GM12874 (cell line): ENCODE measurements at regions not wholly inside any gene's neighbourhood (a gene's known extent, or its start where the extent isn't known, plus 50 kb on each side); places are given as distances from the start of the nearest gene placed in this dataset.

ENCODE experiments used
- TF ChIP-seq, protein P1 (sequence below): IDR thresholded peaks from 2 replicates; pipeline ENCODE4 v1.5.1; 2011; ENCODE audit warnings: low read depth, mild to moderate bottlenecking, control low read depth, low read length, moderate library complexity; ENCODE audit not compliant: insufficient read depth

DNA sequence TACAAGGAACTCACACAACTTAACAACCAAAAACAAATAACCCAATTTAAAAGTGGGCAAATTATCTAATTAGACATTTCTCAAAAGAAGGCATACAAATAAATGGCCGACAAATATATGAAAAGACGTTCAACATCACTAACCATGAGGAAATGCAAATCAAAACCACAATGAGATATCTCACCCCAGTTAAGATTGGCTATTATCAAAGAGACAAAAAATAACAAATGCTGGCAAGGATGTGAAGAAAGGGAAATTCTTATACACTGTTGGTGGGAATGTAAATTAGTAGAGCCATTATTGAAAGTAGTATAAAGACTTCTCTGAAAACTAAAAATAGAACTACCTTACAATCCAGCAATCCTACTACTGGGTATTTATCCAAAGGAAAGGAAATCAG lies 96.7 kb upstream of the SIRPG start:
- TF ChIP-seq, protein P1, sequence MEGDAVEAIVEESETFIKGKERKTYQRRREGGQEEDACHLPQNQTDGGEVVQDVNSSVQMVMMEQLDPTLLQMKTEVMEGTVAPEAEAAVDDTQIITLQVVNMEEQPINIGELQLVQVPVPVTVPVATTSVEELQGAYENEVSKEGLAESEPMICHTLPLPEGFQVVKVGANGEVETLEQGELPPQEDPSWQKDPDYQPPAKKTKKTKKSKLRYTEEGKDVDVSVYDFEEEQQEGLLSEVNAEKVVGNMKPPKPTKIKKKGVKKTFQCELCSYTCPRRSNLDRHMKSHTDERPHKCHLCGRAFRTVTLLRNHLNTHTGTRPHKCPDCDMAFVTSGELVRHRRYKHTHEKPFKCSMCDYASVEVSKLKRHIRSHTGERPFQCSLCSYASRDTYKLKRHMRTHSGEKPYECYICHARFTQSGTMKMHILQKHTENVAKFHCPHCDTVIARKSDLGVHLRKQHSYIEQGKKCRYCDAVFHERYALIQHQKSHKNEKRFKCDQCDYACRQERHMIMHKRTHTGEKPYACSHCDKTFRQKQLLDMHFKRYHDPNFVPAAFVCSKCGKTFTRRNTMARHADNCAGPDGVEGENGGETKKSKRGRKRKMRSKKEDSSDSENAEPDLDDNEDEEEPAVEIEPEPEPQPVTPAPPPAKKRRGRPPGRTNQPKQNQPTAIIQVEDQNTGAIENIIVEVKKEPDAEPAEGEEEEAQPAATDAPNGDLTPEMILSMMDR, result no peak

DNA sequence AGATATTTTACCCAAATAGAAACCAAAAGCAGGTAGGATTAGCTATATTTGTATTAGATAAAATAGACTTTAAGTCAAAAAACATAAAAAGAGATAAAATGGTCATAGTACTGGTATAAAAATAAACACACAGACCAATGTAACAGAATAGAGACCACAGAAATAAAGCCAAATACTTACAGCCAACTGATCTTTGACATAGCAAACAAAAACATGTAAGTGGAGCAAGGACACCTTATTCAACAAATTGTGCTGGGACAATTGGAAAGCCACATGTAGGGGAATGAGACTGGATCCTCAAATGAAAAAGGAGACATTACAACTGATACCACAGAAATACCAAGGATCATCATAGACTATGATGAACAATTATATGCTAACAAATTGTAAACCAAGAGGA lies 94.5 kb upstream of the SIRPG start:
- TF ChIP-seq, protein P1, result no peak

DNA sequence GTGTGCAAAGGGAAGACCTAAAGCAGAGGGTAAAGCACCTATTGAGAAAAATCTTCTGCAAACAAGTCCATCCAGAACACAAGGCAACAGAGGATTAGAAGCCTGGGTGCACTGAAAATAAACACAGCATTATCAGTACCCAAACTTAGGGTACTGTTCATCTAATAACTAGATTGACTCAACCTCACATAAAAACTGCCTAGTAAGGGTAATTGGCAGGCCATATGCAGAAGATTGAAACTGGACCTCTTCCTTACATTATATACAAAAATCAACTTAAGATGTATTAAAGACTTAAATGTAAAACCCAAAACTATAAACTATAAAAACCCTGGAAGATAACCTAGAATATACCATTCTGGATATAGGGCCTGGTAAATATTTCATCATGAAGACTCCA lies 91.2 kb upstream of the SIRPG start:
- TF ChIP-seq, protein P1, result no peak

DNA sequence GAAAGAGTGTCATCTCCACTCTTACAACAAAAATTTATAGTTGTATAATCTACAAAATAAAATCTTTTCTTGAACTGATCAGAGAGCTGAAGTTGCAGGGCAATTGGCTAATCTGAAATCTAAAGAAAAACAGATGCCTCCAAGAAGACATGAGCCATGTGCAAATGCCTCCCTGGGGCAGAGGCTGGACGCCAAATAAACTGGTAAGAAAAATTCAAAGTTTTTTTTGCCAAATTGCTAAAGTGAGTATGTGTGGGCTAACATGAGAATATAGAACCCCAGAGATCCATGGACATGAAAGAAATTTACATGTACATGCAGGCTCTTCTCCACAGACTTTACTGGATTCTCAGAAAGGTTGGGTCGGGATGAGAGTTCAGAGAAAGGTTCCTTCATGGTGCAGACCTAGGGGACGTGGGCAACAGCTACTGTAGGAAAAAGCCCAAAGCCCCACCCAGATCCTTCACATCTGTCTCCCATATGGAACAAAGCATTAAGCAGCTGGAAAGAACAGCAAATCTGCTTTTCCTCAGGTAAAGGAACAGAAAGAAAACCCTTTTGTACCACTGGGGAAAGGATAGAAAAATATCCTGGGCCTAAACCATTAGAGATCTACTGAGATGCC lies 90.5 kb upstream of the SIRPG start:
- TF ChIP-seq, protein P1, result no peak

DNA sequence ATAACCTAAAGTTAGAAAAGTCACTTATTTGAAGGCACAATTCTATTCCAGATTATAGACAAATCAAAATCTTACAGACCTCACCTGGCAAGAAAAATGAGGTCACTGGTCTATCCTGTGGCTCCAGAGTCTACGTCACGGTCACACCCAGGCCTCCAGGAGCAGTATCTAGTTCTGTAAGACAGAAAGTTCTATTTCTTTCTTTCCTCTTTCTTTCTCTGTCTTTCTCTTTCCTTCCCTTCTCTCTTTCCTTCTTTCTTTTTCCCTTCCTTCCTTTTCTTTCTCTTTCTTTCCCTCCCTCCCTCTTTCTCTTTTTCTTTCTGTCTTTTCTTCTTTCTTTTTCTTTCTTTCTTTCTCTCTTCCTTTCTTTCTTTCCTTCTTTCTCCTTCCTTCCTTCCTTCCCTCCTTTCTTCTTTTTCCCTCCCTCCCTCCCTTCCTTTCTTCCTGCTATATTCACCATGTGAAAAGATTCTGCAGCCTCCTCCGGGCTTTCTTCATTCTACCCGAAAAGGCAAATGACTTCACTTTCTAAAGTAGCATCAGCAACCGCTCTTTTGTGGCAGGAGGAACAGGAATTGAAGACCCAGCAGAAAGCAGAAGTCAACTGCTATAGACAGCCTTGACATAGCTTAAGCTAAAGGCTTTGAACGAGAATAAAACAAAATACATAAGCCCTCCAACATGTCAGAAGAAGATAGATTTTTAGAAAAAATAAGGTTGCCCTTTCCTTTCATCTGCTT lies 83.9 kb upstream of the SIRPG start:
- TF ChIP-seq, protein P1, result no peak

DNA sequence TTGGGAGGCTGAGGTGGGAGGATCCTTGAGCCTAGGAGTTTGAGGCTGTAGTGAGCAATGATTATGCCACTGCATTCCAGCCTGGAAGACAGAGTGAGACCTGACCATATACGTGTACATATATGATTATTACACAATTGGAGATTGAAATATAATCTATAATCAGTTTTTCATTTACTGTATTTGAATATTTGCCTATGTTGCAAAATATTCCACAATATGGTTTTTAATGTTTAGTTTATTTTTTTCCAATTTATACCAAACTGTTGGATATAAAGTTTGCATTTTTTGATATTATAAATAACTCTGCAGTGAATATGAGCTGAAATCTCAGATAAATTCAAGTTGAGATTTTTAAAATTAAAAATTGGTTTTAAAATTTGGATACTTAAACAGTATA lies 79.6 kb upstream of the SIRPG start:
- TF ChIP-seq, protein P1, result no peak

DNA sequence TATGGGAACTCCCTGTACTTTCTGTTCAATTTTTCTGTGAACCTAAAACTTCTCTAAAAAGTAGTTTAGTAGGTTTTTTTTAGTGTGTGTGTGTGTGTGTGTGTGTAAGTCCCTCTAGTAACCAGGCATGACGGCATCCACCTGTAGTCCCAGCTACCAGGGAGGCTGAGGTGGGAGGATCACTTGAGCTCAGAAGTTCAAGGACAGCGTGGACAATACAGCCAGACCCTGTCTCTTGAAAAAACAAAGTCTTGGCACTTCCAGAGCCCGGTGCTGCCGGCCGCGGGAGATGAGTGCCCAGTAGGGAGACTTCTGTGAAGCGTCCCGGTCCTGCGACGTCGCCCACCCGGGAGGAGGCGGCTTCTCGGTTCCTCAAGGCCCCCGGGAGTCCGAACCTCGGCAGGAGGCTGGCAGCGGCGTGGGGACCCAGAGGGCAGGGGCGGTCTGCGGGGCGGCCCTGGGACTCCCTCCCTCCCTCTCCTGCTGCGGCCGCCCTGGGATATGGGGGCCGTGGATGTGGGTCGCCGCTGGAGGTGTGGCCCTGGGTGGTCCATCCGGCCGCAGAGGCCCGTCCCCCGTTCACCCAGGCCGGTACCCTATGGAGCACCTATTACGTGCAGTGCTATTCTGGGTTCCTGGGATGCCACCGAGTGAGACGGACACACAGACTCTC lies 78.0 kb upstream of the SIRPG start:
- TF ChIP-seq, protein P1, result no peak
